Limb (tissue), 2 donors: ENCODE measurements at regions not wholly inside any gene's neighbourhood (a gene's known extent, or its start where the extent isn't known, plus 50 kb on each side); places are given as distances from the start of the nearest gene placed in this dataset.
"Not testable (repeated sequence)": the region's sequence is repeated elsewhere in the genome, so short reads cannot be mapped to it uniquely, and the experiment has no call there.

Experiments used
- DNase-seq, 2 donors: peaks; one replicate each; pipeline ENCODE4 v3.0.0-alpha.2; 2016; ENCODE audit errors: extremely low spot score in 2 of 2

DNA sequence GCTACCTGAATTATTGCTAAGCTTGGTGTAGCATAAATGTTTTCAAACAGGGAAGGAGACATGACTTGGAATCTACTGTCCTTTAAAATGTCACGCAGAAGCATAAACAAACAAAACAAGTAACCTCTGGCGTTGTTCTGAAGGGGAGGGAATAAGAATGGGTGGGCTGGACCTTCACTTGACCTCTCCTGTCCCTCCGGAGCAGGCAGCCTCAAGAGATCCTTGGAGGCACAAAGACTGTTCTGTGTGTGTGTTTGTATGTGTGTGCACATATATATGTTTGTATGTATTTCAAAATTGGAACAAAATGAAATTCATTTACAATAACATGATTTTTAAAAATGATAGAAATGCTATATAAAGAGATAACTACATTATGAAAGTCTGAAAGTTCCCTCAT is 91.3 kb upstream of the DCLK2 start:
- no peak for DNase-seq

DNA sequence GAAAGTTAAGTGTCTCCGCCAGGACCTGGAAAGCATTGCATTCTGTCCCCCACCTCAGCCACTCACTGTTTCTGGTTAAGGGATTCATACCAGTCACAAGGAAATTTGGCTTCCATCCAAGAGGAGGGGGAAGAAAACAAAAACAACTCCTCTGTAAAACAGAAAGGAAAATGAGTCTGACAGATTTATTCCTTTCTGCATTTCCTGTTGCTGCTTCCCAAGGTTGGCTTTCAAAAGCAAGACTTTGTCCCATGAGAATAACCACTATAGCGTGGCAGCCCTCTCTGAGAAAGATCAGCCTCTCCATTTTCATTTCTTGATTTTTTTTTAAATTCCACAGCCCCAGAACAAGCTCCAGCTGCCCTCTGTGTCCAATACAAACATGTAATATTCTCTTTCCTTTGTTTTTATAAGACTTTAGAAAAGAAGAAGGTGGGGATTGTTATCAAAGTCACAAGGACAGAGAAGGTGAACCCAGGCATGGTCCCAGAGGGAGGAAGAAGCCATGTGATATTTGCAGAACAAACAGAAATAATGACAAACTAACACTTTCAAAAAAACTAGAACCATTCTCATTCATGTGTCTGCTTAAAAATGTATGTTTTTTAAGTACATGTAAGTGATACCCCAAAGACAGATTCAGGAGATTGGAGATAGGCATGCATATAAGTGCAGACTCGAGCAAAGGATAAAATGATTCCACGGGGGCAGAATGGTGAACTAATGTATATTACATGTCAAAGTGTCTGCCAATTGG is 90.7 kb upstream of the DCLK2 start:
- DNase-seq: peak in 1 of 2 donors; percentile 33

- peak in 1 of 2 donors; percentile 74 for DNase-seq
These were observed 90.2 kb upstream of the DCLK2 start for GRCh38 chr4:149988087-149988410.

GRCh38 chr4:149993030-149993429 is 85.2 kb upstream of the DCLK2 start:
- DNase-seq: no peak

DNA sequence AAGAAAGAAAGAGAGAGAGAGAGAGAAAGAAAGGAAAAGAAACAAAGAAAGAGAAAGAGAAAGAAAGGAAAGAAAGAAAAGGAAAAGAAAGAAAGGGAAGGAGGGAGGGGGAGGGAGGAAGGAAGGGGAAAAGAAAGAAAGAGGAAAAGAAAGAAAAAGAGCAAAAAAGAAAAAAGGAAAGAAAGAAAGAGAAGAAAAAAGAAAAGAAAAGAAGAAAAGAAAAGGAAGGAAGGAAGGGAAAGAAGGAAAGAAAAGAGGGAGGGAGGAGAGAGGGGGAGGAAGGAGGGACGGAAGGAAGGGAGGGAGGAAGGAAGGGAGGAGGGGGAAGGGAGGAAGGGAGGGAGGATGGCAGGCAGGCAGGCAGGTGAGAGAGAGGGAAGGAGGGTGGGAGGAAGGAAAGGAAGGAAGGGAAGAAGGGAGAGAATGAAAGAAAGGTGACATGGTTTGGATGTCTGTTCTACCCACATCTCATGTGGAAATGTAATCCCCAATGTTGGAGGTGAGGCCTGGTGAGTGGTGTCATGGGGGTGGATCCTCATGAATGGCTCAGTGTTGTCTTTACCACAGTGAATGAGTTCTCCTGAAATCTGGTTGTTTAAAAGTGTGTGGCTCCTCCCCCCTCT is 83.0 kb upstream of the DCLK2 start:
- no peak for DNase-seq

DNA sequence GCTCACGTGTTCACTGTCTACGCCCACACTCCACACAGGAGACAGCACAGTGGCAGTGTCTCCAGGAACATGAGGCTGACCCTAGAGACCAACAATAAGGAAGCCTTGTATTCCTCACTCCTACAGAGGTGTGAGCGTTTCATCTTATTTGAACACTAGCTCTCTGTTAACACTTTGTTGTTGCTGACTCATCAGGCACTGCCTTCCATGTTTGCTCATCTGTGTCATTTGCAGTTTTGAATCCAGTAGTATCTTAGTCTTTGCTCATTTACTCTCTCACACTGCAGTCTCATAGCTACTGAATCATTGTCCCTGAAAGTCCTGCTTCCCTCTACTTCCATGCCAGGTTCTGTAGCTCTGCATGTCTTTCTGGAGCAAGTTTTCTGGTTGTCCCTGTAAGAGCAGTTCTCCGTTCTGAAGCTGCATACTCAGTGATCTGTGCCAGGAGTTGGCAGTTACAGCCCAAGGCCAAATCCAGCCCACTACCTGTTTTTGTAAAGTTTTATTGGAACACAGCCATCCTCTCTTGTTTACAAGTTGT is 80.3 kb upstream of the DCLK2 start:
- no peak for DNase-seq

- peak; percentile 41 to 75 for DNase-seq
These were observed 78.7 kb upstream of the DCLK2 start for GRCh38 chr4:149999485-150000074.

GRCh38 chr4:150001815-150002214 is 76.4 kb upstream of the DCLK2 start:
- DNase-seq: no peak

DNA sequence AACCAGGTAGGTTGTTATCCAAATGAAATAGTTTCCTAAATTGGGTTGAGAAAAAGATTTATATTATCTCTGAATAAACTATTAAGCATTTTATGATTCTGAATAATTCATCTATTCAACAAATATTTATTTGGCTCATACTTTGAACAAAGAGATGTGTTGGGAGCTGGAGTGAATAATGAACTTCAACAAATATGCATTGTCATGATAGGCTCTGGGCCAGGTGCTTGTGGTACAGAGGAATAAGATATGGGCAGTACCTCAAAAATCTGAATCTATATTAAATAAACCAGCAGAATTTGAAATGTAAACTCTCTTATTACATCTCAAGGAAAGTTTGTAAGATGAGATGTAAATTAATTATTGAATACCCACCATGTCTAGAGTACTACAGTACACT is 75.7 kb upstream of the DCLK2 start:
- no peak for DNase-seq

DNA sequence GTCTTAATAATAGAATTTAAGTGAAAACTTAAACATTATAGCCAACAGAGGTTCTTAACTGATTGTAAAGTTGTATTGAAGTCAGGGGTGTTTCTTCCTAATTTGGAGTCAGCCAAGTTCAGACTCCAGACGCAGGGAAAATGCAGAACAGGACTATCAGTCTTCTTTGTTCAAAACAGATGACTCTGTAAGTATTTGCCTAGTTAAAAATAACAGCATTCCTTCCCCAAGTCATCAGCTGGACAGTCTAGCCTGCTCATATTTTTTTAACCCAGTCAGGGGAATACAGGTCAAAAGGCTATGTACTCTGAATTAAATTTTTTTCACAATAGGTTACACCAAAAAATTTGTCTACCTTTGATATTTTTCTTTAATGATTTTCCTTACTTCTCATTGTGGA is 73.8 kb upstream of the DCLK2 start:
- peak in 1 of 2 donors; percentile 26 for DNase-seq

GRCh38 chr4:150005537-150005936 is 72.7 kb upstream of the DCLK2 start:
- DNase-seq: no peak

DNA sequence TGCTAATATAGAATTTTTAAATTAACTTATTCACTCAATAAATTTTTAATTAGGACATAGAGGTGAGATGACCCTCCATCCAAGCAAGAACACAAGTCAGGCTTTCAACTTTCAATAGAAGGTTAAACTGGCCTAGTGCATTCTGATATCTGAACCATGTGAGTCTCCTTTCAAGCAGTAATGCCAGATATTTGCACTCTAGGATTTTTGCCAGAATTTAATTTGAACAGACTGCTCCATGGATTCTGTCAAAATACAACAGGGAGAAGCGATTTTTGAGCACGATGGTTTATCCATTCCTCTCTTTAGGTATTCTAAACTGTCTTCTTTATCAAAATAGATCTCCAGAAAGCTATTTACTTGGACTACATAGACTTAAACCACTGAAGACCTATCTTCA is 72.0 kb upstream of the DCLK2 start:
- DNase-seq: peak in 1 of 2 donors; percentile 60

GRCh38 chr4:150007512-150007911 is 70.7 kb upstream of the DCLK2 start:
- DNase-seq: no peak

DNA sequence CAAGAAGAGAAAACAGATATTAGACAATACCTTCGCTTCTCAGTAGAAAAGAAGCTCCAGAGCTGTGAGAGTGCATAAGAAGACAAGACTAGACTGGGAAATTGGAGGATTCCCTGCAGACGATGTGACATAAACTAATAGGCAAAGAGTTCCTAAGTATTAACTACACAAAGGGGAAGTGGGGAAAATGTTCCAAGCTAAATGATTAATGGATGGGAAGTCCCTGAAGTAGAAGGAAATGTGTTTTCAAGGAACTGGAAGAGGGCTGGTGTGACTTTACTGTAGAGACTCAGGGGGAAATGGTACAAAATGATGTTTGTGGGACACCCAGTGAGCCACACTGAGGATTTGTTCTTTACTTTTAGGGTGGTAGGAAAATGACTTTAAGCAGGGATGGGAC is 69.7 kb upstream of the DCLK2 start:
- DNase-seq: no peak

DNA sequence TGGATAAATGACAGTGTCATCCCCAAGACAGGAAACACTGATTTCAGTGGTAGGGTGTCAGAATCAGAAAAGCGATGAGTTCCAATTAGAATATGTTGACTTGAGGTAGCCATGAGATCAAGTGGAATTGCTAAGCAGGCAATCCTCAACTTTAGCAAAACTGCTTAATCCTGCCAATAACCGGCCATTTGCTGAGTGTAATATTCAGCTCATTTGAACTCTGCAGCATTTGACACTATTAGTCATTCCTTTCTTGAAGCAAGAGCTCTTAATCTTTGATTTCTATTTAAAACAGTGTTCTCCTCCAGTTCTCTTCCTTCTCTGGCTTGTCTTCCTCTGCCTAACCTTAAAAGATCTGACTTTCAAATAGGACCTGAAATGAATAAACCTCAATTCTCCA is 68.7 kb upstream of the DCLK2 start:
- DNase-seq: no peak

DNA sequence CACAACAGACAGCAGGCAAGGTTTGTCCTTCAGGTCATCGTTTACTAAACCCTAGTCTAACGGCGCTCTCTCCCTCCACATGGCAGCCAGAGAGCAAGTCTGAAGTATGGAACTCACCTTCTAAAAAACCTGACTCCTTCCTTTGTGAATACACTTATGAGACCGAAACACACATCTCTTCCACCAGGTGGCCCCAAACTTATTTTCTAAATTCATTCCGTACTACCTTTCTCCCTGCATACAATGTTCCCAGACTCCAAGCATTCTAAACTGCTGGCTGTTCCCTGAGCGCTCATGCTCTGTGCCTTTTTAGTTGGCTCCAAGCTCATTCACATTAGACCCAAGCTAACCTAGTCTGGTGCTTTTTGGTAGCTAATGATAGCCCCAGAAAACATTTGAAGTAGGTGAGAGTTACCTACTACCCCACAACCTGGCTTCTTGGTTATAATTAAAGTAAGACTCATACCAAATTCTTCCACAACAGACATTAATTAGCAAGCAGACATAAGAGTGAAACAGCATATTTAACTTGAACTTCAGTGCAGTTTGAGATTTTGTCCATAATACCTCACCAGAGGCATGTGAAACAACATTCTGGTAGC is 67.6 kb upstream of the DCLK2 start:
- peak; percentile 65 to 66 for DNase-seq

DNA sequence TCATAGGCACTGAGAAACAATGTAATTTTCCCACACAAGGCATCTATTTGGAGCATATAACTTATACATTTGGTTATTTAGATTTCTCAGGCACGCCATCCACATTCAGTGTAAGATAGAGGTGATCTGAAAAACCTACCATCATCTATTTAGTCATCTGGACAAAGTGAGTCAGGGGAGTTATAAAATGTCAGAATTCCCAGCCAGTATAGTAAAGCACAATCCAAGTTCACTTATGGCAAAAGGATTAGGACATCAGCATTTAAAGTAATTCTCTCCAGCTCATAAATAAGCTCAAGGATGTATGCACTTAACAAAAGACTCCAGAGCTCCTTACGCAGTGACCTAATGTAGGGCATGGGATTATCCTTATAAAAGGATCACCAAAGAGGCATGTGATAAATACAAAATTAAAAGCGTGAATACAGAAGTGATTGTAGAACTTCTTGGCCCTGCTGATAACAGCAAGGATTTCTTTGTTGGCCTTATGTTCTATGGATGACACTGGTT is 65.3 kb upstream of the DCLK2 start:
- no peak for DNase-seq

DNA sequence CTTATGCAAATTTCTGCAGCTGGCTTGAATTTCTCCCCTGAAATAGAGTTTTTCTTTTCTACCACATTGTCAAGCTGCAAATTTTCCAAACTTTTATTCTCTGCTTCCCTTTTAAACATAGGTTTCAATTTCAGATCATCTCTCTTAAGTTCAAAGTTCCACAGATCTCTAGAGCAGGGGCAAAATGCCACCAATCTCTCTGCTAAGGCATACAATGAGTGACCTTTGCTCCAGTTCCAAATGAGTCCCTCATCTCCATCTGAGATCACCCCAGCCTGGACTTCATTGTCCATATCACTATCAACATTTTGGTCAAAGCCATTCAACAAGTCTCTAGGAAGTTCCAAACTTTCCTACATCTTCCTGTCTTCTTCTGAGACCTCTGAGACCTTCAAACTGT is 62.3 kb upstream of the DCLK2 start:
- DNase-seq: not testable (repeated sequence)

DNA sequence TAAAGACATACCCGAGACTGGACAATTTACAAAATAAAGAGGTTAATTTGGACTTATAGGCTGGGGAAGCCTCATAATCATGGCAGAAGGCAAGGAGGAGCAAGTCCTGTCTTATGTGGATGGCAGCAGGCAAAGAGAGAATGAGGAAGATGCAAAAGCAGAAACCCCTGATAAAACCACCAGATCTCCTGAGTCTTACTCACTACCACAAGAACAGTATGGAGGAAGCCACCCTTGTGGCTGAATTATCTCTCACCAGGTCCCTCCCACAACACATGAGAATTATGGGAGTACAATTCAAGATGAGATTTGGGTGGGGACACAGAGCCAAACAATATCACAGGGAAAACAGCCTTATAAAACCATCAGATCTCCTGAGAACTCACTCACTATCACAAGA is 61.6 kb upstream of the DCLK2 start:
- DNase-seq: not testable (repeated sequence)

- DNase-seq: no peak
These were observed 60.0 kb upstream of the DCLK2 start for GRCh38 chr4:150018257-150018656.

DNA sequence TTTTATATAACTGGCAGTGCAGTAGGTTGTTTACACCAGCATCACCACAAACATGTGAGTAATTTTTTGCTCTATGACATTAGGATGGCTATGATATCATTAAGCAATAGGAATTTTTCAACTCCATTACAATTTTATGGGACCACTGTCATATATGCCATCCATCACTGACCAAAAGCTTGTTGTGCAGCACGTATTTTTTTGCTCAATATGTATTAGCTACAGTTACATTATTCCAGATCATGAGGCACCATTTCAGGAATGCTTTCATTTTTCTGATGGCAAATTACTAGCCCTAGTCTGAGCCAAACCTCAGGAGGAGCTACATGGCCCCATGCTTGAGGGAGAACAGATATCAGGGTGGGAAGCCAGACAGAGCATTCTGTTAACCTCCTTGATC is 56.8 kb upstream of the DCLK2 start:
- no peak for DNase-seq

DNA sequence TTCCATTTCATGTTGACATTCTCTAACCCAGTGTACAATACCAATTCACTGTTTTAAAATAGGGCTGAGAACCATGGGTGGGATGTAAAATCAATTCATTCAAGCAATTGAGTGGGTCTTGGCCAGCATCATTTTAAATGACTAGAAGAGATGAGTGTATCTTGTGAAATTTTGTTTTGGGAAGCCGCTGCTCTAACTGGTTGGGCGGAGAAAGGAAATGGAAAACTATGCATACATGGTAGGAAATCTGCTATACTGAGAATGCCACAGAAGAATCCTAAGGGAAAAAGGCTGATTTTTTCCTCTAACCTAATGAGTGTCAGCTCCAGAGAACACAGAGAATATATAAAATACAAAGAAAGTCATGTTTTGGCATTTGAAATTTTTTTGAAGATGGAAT is 54.8 kb upstream of the DCLK2 start:
- DNase-seq: no peak
